ENCODE measurements at regions not wholly inside any gene's neighbourhood (a gene's known extent, or its start where the extent isn't known, plus 50 kb on each side); places are given as distances from the start of the nearest gene placed in this dataset.

DNA sequence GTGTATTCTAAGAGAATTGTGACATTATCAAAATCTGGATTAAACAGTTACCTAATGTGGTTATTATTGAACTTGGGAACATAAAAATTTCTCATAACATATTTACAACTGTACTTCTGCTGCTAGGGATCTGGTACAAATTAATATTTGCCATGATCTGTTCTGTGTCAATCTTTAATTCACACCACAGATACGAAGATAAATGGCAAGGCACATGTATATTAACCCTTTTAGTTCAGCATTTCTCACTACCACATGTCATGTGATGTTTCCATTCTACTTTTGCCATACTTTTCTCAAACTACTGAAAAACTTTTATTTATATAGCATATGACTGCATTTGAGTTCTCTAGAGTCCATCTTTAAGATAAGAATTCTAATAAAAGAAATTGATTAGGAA is 295.3 kb upstream of the DDX18 start:
- H3K9me3 ChIP-seq (ENCODE audit: low read depth) = no peaks in the 10 kb centered on the region
- no peak overlapping the region for H3K4me2 ChIP-seq
- no peaks in the 10 kb centered on the region for H3K27me3 Mint-ChIP-seq (ENCODE audit: insufficient read depth, low read depth)
- no peak for DNase-seq (ENCODE audit: low spot score)
- H4K20me1 ChIP-seq (ENCODE audit: low read depth) = no peaks in the 10 kb centered on the region
- no peak overlapping the region for H3K9ac ChIP-seq
- H3K4me1 ChIP-seq = no peaks in the 10 kb centered on the region
- H3K27ac ChIP-seq = no peak overlapping the region
- H3F3A ChIP-seq (ENCODE audit: low read depth) = no peaks in the 10 kb centered on the region
- TF ChIP-seq EZH2phosphoT487 (IDR thresholded peaks at IDR 0.05) (no peak), EZH2 (IDR thresholded peaks at IDR 0.05) (no peak)
- TF ChIP-seq, protein P1, sequence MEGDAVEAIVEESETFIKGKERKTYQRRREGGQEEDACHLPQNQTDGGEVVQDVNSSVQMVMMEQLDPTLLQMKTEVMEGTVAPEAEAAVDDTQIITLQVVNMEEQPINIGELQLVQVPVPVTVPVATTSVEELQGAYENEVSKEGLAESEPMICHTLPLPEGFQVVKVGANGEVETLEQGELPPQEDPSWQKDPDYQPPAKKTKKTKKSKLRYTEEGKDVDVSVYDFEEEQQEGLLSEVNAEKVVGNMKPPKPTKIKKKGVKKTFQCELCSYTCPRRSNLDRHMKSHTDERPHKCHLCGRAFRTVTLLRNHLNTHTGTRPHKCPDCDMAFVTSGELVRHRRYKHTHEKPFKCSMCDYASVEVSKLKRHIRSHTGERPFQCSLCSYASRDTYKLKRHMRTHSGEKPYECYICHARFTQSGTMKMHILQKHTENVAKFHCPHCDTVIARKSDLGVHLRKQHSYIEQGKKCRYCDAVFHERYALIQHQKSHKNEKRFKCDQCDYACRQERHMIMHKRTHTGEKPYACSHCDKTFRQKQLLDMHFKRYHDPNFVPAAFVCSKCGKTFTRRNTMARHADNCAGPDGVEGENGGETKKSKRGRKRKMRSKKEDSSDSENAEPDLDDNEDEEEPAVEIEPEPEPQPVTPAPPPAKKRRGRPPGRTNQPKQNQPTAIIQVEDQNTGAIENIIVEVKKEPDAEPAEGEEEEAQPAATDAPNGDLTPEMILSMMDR (IDR thresholded peaks at IDR 0.05) = no peak
- H3K27me3 ChIP-seq = no peaks in the 10 kb centered on the region
- peaks cover 7% of the 10 kb centered on the region for H3K4me1 Mint-ChIP-seq
- H3K9me3 Mint-ChIP-seq = no peaks in the 10 kb centered on the region
- no peak overlapping the region for H3K4me3 Mint-ChIP-seq
- no peak overlapping the region for H3K27ac Mint-ChIP-seq
- H3K36me3 ChIP-seq = no peaks in the 10 kb centered on the region
- no peak overlapping the region for H2AFZ ChIP-seq (replicated peaks)
- H3K4me3 ChIP-seq = no peak overlapping the region
- H3K79me2 ChIP-seq (ENCODE audit: low read depth) = no peaks in the 10 kb centered on the region
- peaks cover 2% of the 10 kb centered on the region for H3K36me3 Mint-ChIP-seq

- Histone ChIP-seq H3K4me2 (no peak overlapping the region), H4K20me1 (ENCODE audit: low read depth) (no peaks in the 10 kb centered on the region), H3K79me2 (ENCODE audit: low read depth) (no peaks in the 10 kb centered on the region), H3K27ac (no peak overlapping the region), H3F3A (ENCODE audit: low read depth) (no peaks in the 10 kb centered on the region), H3K36me3 (no peaks in the 10 kb centered on the region), H3K9me3 (ENCODE audit: low read depth) (no peaks in the 10 kb centered on the region), H2AFZ (replicated peaks) (no peak overlapping the region), H3K9ac (no peak overlapping the region), H3K27me3 (no peaks in the 10 kb centered on the region), H3K4me1 (no peaks in the 10 kb centered on the region), H3K4me3 (no peak overlapping the region)
- no peak for TF ChIP-seq EZH2 (IDR thresholded peaks at IDR 0.05)
- no peak for TF ChIP-seq EZH2phosphoT487 (IDR thresholded peaks at IDR 0.05)
- TF ChIP-seq, protein P1 (IDR thresholded peaks at IDR 0.05) = no peak
- H3K9me3 Mint-ChIP-seq = peaks cover under 1% of the 10 kb centered on the region
- peaks cover 2% of the 10 kb centered on the region for H3K4me1 Mint-ChIP-seq
- no peak overlapping the region for H3K4me3 Mint-ChIP-seq
- H3K36me3 Mint-ChIP-seq = peaks cover 2% of the 10 kb centered on the region
- DNase-seq (ENCODE audit: low spot score) = no peak
- H3K27ac Mint-ChIP-seq = no peak overlapping the region
- no peaks in the 10 kb centered on the region for H3K27me3 Mint-ChIP-seq (ENCODE audit: insufficient read depth, low read depth)
Measured at GRCh38 chr2:117519721-117520120, 294.8 kb upstream of the DDX18 start.

DNA sequence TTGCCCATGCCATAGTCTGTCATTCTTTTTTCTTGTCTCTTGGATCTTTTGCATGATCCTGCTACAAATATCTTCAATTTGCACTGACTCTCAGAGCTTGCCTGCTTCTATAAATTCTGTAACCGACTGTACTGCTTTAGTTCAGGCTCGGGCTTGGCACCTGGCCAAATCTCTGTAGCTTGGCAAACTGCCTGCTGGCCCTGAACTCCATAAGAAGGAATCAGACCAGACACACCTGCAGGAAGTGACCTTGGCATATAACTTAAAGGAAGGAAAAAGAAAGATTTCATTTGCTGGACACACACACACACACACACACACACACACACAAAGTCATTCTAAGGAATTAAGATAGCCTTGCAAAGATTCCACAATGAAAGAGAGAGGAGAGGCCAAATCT is 291.2 kb upstream of the DDX18 start:
- H3K4me3 ChIP-seq = no peak overlapping the region
- Mint-ChIP-seq H3K27ac (no peak overlapping the region), H3K4me3 (no peak overlapping the region), H3K27me3 (ENCODE audit: insufficient read depth, low read depth) (peaks cover 2% of the 10 kb centered on the region), H3K4me1 (peaks cover 5% of the 10 kb centered on the region), H3K36me3 (peaks cover 7% of the 10 kb centered on the region), H3K9me3 (peaks cover 10% of the 10 kb centered on the region)
- H3K27me3 ChIP-seq = no peaks in the 10 kb centered on the region
- no peak overlapping the region for H3K4me2 ChIP-seq
- no peaks in the 10 kb centered on the region for H3K79me2 ChIP-seq (ENCODE audit: low read depth)
- no peaks in the 10 kb centered on the region for H3F3A ChIP-seq (ENCODE audit: low read depth)
- no peak overlapping the region for H3K27ac ChIP-seq
- H3K36me3 ChIP-seq = no peaks in the 10 kb centered on the region
- H4K20me1 ChIP-seq (ENCODE audit: low read depth) = no peaks in the 10 kb centered on the region
- no peak overlapping the region for H3K9ac ChIP-seq
- no peak for DNase-seq (ENCODE audit: low spot score)
- no peak for TF ChIP-seq EZH2phosphoT487 (IDR thresholded peaks at IDR 0.05)
- TF ChIP-seq, protein P1 (IDR thresholded peaks at IDR 0.05) = no peak
- TF ChIP-seq EZH2 (IDR thresholded peaks at IDR 0.05) = no peak
- H2AFZ ChIP-seq (replicated peaks) = no peak overlapping the region
- H3K4me1 ChIP-seq = no peaks in the 10 kb centered on the region
- H3K9me3 ChIP-seq (ENCODE audit: low read depth) = no peaks in the 10 kb centered on the region

Measured in neural progenitor cell (in vitro differentiated cells).